HEK293 (cell line): ENCODE measurements at regions not wholly inside any gene's neighbourhood (a gene's known extent, or its start where the extent isn't known, plus 50 kb on each side); places are given as distances from the start of the nearest gene placed in this dataset.

Experiments used
- CTCF ChIA-PET: fragments of 350-600 bp; formaldehyde crosslinking; extraction: SDS; loops from one replicate; lab custom pipeline; 2021; ENCODE audit warnings: antibody characterized with exemption; lab: Yijun Ruan, JAX
- POLR2A ChIA-PET: fragments of 300-600 bp; formaldehyde crosslinking; extraction: SDS; loops from one replicate; lab custom pipeline; 2020; ENCODE audit warnings: antibody characterized with exemption, inconsistent platforms; lab: Yijun Ruan, JAX
- H3K27ac ChIP-seq: fragments of 200-500 bp; sonication (Bioruptor generic); 2 replicates; pipeline ENCODE4 v1.5.1; 2014; ENCODE audit warnings: low read depth, low read length, control low read depth, inconsistent platforms; ENCODE audit errors: extremely low read depth
- H3K36me3 ChIP-seq, 2 experiments: fragments of 200-500 bp in 1 of 2; sonication (Bioruptor generic) in 1 of 2; 1 replicate in 1 of 2; 2 replicates in 1 of 2; pipeline ENCODE4 v1.5.1; 2014 to 2017; ENCODE audit warnings: inconsistent platforms in 2 of 2, low read length in 2 of 2; ENCODE audit not compliant: control insufficient read depth in 2 of 2, insufficient read depth in 1 of 2
- H3K4me1 ChIP-seq: fragments of 200-500 bp; sonication (Bioruptor generic); 2 replicates; pipeline ENCODE4 v1.5.1; 2014; ENCODE audit warnings: mild to moderate bottlenecking, low read length, inconsistent platforms; ENCODE audit not compliant: control insufficient read depth, insufficient read depth
- H3K4me3 ChIP-seq: 2 replicates; pipeline ENCODE4 v1.5.1; 2011; ENCODE audit warnings: low read depth, mild to moderate bottlenecking, control low read depth, low read length, moderate library complexity
- H3K9me3 ChIP-seq: fragments of 200-500 bp; sonication (Bioruptor generic); 2 replicates; pipeline ENCODE4 v1.5.1; 2014; ENCODE audit warnings: low read depth, low read length, inconsistent platforms; ENCODE audit not compliant: control insufficient read depth, insufficient read depth
- GLI2 ChIP-seq: fragments of 450-650 bp; formaldehyde crosslinking; IDR thresholded peaks from 2 replicates; pipeline ENCODE4; 2017; ENCODE audit warnings: missing biosample characterization, missing genetic modification characterization, low read depth, borderline replicate concordance
- GLI4 ChIP-seq: fragments of 450-650 bp; formaldehyde crosslinking; IDR thresholded peaks from 2 replicates; pipeline ENCODE4 v1.5.1; 2016; ENCODE audit warnings: missing biosample characterization, missing genetic modification characterization
- HOXD13 ChIP-seq: sonication (generic); formaldehyde crosslinking; IDR thresholded peaks from 2 replicates; pipeline ENCODE4 v1.8.0; 2022; ENCODE audit warnings: missing genetic modification reagents, borderline replicate concordance
- REPIN1 ChIP-seq: fragments of 450-650 bp; formaldehyde crosslinking; IDR thresholded peaks from 2 replicates; pipeline ENCODE4 v1.5.1; 2017; ENCODE audit warnings: missing biosample characterization, missing genetic modification characterization, low read depth
- YY1 ChIP-seq: fragments of 450-650 bp; formaldehyde crosslinking; IDR thresholded peaks from 2 replicates; pipeline ENCODE4 v1.5.1; 2018; ENCODE audit warnings: missing biosample characterization, missing genetic modification characterization
- ZBTB1 ChIP-seq: fragments of 450-650 bp; formaldehyde crosslinking; IDR thresholded peaks from 2 replicates; pipeline ENCODE4 v1.5.1; 2016; ENCODE audit warnings: missing biosample characterization, missing genetic modification characterization
- ZBTB17 ChIP-seq: fragments of 450-650 bp; formaldehyde crosslinking; IDR thresholded peaks from 2 replicates; pipeline ENCODE4 v1.5.1; 2016; ENCODE audit warnings: missing biosample characterization, missing genetic modification characterization
- ZBTB26 ChIP-seq: fragments of 450-650 bp; formaldehyde crosslinking; optimal IDR thresholded peaks from 2 replicates; pipeline ENCODE3; 2016; ENCODE audit warnings: missing biosample characterization, mild to moderate bottlenecking, missing genetic modification characterization
- ZFP3 ChIP-seq: fragments of 450-650 bp; formaldehyde crosslinking; IDR thresholded peaks from 2 replicates; pipeline ENCODE4 v1.5.1; 2016; ENCODE audit warnings: low read depth, missing biosample characterization, missing genetic modification characterization
- ZNF132 ChIP-seq: fragments of 450-650 bp; formaldehyde crosslinking; IDR thresholded peaks from 2 replicates; pipeline ENCODE4 v1.5.1; 2017; ENCODE audit warnings: missing biosample characterization, missing genetic modification characterization, borderline replicate concordance
- ZNF18 ChIP-seq: fragments of 450-650 bp; formaldehyde crosslinking; IDR thresholded peaks from 2 replicates; pipeline ENCODE4 v1.5.1; 2016; ENCODE audit warnings: missing biosample characterization, missing genetic modification characterization
- ZNF19 ChIP-seq: fragments of 450-650 bp; formaldehyde crosslinking; IDR thresholded peaks from 2 replicates; pipeline ENCODE4; 2016; ENCODE audit warnings: missing biosample characterization, missing genetic modification characterization, low read depth
- ZNF2 ChIP-seq: fragments of 450-650 bp; formaldehyde crosslinking; IDR thresholded peaks from 2 replicates; pipeline ENCODE4 v1.5.1; 2016; ENCODE audit warnings: missing biosample characterization, missing genetic modification characterization
- ZNF214 ChIP-seq: fragments of 450-650 bp; formaldehyde crosslinking; IDR thresholded peaks from 2 replicates; pipeline ENCODE4 v1.5.1; 2017; ENCODE audit warnings: missing biosample characterization, mild to moderate bottlenecking, missing genetic modification characterization, borderline replicate concordance
- ZNF274 ChIP-seq, 2 experiments: fragments of 200-500 bp in 1 of 2; fragments of 450-650 bp in 1 of 2; sonication (Bioruptor generic) in 1 of 2; formaldehyde crosslinking in 1 of 2; IDR thresholded peaks; 2 replicates each; pipeline versions ENCODE4 v1.5.1 to v1.6.1; 2014 to 2016; ENCODE audit warnings: borderline replicate concordance in 1 of 2, inconsistent platforms in 1 of 2, low read length in 1 of 2, missing biosample characterization in 1 of 2, missing genetic modification characterization in 1 of 2
- ZNF394 ChIP-seq: fragments of 450-650 bp; formaldehyde crosslinking; IDR thresholded peaks from 2 replicates; pipeline ENCODE4 v1.5.1; 2016; ENCODE audit warnings: missing biosample characterization, missing genetic modification characterization, mild to moderate bottlenecking, moderate library complexity, borderline replicate concordance
- ZNF423 ChIP-seq: fragments of 450-650 bp; formaldehyde crosslinking; IDR thresholded peaks from 2 replicates; pipeline ENCODE4 v1.5.1; 2016; ENCODE audit warnings: missing biosample characterization, missing genetic modification characterization
- ZNF555 ChIP-seq: fragments of 450-650 bp; formaldehyde crosslinking; conservative IDR thresholded peaks from 2 replicates; pipeline ENCODE4 v1.5.1; 2017; ENCODE audit warnings: missing biosample characterization, mild to moderate bottlenecking, missing genetic modification characterization, inconsistent platforms
- ZNF596 ChIP-seq: fragments of 450-650 bp; IDR thresholded peaks from 2 replicates; pipeline ENCODE4 v1.5.0; 2018; ENCODE audit warnings: missing biosample characterization, mild to moderate bottlenecking, missing genetic modification characterization, moderate library complexity
- ZNF610 ChIP-seq: fragments of 450-650 bp; formaldehyde crosslinking; IDR thresholded peaks from 2 replicates; pipeline ENCODE4 v1.5.1; 2016; ENCODE audit warnings: missing biosample characterization, missing genetic modification characterization, borderline replicate concordance
- ZNF660 ChIP-seq: fragments of 450-650 bp; IDR thresholded peaks from 2 replicates; pipeline ENCODE4 v1.5.1; 2018; ENCODE audit warnings: missing biosample characterization, mild to moderate bottlenecking, missing genetic modification characterization
- ZNF692 ChIP-seq: fragments of 450-650 bp; formaldehyde crosslinking; IDR thresholded peaks from 2 replicates; pipeline ENCODE4 v1.5.1; 2016; ENCODE audit warnings: missing biosample characterization, missing genetic modification characterization
- ZNF704 ChIP-seq: fragments of 450-650 bp; formaldehyde crosslinking; IDR thresholded peaks from 2 replicates; pipeline ENCODE4 v1.5.1; 2016; ENCODE audit warnings: missing biosample characterization, missing genetic modification characterization
- ZNF791 ChIP-seq: fragments of 450-650 bp; formaldehyde crosslinking; IDR thresholded peaks from 2 replicates; pipeline ENCODE4 v1.5.1; 2016; ENCODE audit warnings: missing biosample characterization, missing genetic modification characterization
- ZNF792 ChIP-seq: fragments of 450-650 bp; formaldehyde crosslinking; IDR thresholded peaks from 2 replicates; pipeline ENCODE4 v1.5.1; 2016; ENCODE audit warnings: missing biosample characterization, missing genetic modification characterization

- Histone ChIP-seq H3K4me3 (no peak overlapping the region), H3K4me1 (no peaks in the 10 kb centered on the region), H3K36me3 (no peaks in the 10 kb centered on the region), H3K27ac (no peak overlapping the region), H3K9me3 (no peaks in the 10 kb centered on the region; the same call in 1 of the 2 replicates)
- TF ChIP-seq ZBTB1 (no peak), ZNF18 (tag by site-specific recombination) (no peak), ZNF555 (tag by site-specific recombination) (no peak), ZNF660 (tag by site-specific recombination) (no peak), ZNF2 (tag by site-specific recombination) (no peak)
- ChIA-PET POLR2A (no interaction called here), CTCF (no interaction called here)
Measured at GRCh38 chr3:8363200-8363599, 138.4 kb upstream of the LMCD1 start.

GRCh38 chr3:8365541-8365940 is 136.1 kb upstream of the LMCD1 start:
- Histone ChIP-seq H3K4me1 (no peaks in the 10 kb centered on the region), H3K9me3 (no peaks in the 10 kb centered on the region), H3K36me3 (no peaks in the 10 kb centered on the region), H3K27ac (no peak overlapping the region), H3K4me3 (no peak overlapping the region)
- ChIA-PET CTCF (interaction anchor here (0.6 kb wide), 1 partner anchor 298 kb away, joined by 5 read pairs; no protein-coding TSS in a partner anchor), POLR2A (interaction anchor here (0.6 kb wide), 1 partner anchor 1032 kb away, joined by 3 read pairs; the partner anchor contains the start of gene SETD5)
- TF ChIP-seq ZNF610 (tag by site-specific recombination) (no peak), ZNF132 (tag by site-specific recombination) (no peak), ZNF704 (tag by site-specific recombination) (no peak), ZNF692 (no peak), GLI2 (tag by site-specific recombination) (no peak), YY1 (tag by site-specific recombination) (no peak), HOXD13 (CRISPR knock-in tag) (no peak), ZNF394 (tag by site-specific recombination) (no peak)

GRCh38 chr3:8366219-8366810 is 135.3 kb upstream of the LMCD1 start:
- Histone ChIP-seq H3K4me1 (no peaks in the 10 kb centered on the region), H3K36me3 (no peaks in the 10 kb centered on the region), H3K9me3 (no peaks in the 10 kb centered on the region), H3K27ac (no peak overlapping the region), H3K4me3 (no peak overlapping the region)
- CTCF ChIA-PET: no interaction called here
- TF ChIP-seq ZNF19 (tag by site-specific recombination): no peak
- TF ChIP-seq ZNF792 (tag by site-specific recombination): no peak
- TF ChIP-seq ZBTB26: no peak
- no peak for TF ChIP-seq ZNF214 (tag by site-specific recombination)
- TF ChIP-seq YY1 (tag by site-specific recombination): no peak
- no peak for TF ChIP-seq ZNF704 (tag by site-specific recombination)
- TF ChIP-seq ZNF274 (IDR thresholded peaks at IDR 0.05; ENCODE audit: low read length): no peak
- no peak for TF ChIP-seq ZNF274 (tag by site-specific recombination; IDR thresholded peaks at IDR 0.05; ENCODE audit: borderline replicate concordance)
- TF ChIP-seq ZFP3 (tag by site-specific recombination): no peak
- TF ChIP-seq ZBTB17 (tag by site-specific recombination): no peak
- TF ChIP-seq ZNF791 (tag by site-specific recombination): no peak
- no peak for TF ChIP-seq ZNF423 (tag by site-specific recombination)
- TF ChIP-seq GLI4: no peak
- no peak for TF ChIP-seq REPIN1 (tag by site-specific recombination)
- no peak for TF ChIP-seq ZNF596 (tag by site-specific recombination)
- POLR2A ChIA-PET: no interaction called here
